ENCODE measurements at regions not wholly inside any gene's neighbourhood (a gene's known extent, or its start where the extent isn't known, plus 50 kb on each side); places are given as distances from the start of the nearest gene placed in this dataset.

- DNase-seq, result no peak
Observed at GRCh38 chr16:8373676-8374431, 216.5 kb downstream of the TMEM114 start.

GRCh38 chr16:8372141-8372540 lies 218.2 kb downstream of the TMEM114 start:
- DNase-seq, result no peak

DNA sequence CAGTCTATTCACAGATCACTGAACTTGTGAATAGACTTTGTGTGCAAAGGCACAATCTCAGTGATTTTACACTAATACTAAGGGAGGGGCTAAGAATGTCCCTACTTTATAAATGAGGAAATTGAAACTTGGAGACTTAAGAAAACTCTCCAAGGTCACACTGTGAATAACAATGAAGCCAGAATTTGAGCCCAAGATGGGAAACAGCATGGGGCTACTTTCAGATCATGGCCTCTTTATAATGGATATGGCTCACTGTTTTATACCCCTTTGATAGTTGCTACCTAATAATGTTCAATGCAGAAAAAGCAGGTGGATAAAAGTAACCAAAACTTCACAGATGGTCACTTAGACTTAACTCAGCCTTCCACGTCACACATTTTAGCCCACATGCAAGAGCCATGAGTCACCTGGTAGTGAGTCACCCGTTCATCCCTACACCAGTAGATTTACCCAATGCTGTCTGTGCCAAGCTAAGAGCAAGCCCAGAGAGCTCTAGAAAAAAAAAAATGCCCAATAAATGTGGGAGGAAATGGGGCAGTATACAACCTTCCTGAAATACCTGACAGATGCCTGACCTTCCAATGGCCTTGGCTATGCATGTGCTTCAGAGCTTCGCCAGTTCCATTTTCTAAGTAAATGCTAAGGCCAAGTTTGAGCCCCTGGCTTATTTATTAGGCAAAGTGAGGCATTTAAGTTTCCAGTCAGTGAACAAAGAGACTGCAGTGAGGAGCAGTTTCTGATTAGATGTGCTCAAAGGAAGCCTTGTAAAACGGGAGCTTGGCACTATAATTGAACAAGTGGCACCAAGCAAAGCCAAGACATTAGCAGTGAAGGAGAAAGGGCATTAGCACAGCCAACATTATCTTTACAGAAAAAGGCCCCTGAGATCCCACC lies 219.7 kb downstream of the TMEM114 start:
- peak; percentile 17 for DNase-seq

DNA sequence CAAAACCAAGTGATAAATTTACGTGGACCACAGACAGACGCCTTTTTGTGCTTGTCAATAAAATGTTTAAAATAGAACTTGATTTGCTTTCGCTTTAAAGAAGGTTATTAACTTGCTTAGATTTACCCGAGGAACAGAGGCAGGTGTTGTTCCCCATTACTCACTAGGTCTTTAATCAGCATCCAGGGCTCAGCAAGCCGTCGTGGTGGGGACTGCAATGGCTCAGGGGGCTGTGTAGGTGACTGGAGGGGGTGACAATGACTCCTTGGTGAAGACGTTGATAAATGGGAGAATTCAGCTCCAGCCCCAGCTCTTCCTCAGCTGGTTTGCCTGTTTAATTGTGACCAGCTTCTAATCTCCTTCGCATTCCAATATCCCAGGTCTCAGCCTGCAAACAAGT lies 231.4 kb downstream of the TMEM114 start:
- no peak for DNase-seq

GRCh38 chr16:8355675-8356074 lies 234.6 kb downstream of the TMEM114 start:
- DNase-seq, result no peak

DNA sequence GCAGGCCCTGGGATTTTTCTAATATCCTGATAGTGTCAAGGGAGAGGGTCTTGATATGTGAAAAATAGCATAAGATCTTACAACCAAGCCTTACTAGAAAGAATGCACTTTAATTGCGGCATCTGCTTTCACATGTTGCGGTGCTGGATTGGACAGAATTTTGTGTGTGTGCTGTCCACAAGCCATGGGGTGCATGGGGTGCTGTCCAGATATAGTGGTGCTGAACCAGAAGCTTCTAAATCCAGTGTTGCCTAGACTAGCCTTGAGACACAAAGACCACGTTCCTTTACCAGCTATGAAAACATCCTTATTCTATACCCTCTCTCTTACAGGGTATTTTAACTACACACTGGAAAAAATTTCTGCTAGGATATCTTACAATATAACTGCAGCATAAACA lies 244.0 kb downstream of the TMEM114 start:
- DNase-seq, result no peak

- no peak for DNase-seq
Observed at GRCh38 chr16:8342276-8342675, 248.0 kb downstream of the TMEM114 start.

DNA sequence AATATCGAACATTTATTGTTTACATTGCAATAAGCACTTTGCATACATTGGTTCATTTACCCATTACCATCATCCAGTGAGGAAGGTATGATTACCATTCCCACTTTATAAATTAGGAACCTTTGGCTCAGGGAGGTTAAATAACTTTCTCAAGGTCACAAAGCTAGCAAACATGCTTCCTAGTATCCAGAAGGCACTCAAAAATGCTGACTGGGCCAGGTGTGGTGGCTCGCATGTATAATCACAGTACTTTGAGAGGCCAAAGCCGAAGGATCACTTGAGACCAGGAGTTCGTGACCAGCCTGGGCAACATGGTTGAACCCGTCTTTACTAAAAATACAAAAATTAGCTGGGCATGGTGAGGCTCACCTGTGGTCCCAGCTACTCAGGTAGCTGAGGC lies 259.6 kb downstream of the TMEM114 start:
- DNase-seq, result no peak

- DNase-seq, result no peak
Observed at GRCh38 chr16:8326232-8326631, 264.1 kb downstream of the TMEM114 start.

- no peak for DNase-seq
Observed at GRCh38 chr16:8323153-8323552, 267.2 kb downstream of the TMEM114 start.

- no peak for DNase-seq
Observed at GRCh38 chr16:8320131-8320530, 270.2 kb downstream of the TMEM114 start.

DNA sequence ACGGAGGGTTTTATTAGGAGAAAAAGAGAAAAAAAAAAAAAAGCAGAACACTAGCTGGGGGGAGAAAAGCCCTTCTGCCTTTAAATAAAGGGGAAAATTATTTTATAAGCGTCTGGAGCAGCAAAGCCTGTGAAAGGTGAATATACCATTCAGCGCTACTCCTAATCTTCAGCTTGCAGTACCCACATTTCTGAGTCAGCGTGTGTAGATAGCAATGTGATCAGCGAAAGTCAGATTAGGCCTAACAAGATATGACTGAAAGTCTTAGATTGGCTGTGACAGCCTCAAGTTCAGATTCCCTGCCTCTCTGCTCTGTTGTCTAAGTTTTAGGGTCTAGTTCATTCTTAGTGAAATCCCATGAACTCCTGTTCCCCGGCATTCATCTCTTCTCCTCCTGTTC lies 279.5 kb downstream of the TMEM114 start:
- DNase-seq, result no peak

DNA sequence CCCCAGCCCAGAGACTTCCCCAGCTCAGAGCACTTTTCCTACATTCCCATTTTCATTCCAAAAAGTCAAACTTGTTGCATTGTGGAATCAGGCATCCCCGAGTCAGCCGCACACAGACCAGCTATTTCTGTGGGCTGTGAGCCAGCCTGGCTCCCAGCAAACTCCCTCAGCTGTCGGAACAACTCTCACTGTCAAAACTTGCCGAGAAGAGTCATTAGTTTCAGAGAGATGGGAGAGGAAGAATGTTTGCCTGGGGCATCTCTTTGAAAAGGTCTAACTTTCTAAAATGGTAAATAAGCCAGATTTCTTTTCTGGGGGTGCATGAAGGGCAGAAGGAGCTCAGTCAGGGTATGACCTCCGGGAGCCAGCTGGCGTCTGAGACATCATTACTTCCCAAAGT lies 280.0 kb downstream of the TMEM114 start:
- no peak for DNase-seq

DNA sequence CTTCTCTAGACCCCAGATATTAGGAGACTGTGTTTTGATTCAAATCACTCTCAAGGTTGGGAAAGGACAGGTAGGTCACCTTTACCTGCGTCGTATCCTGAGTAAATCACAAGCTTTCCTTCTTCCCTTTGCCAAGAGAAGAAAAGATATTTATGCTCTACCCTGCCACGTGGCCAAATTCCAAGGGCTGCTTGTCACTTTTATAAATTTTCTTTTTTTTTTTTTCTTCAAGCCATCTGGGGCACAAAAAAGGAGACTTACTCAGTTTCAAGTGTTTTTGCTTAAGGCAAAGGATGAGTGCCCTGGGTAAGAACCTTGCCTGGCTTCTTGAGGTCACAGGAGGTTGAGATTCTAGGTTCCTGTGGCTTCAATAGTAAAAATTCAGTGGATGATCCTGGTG lies 285.1 kb downstream of the TMEM114 start:
- DNase-seq, result no peak

- no peak for DNase-seq
Observed at GRCh38 chr16:8299635-8300034, 290.7 kb downstream of the TMEM114 start.

- no peak for DNase-seq
Observed at GRCh38 chr16:8295513-8296237, 294.6 kb downstream of the TMEM114 start.

DNA sequence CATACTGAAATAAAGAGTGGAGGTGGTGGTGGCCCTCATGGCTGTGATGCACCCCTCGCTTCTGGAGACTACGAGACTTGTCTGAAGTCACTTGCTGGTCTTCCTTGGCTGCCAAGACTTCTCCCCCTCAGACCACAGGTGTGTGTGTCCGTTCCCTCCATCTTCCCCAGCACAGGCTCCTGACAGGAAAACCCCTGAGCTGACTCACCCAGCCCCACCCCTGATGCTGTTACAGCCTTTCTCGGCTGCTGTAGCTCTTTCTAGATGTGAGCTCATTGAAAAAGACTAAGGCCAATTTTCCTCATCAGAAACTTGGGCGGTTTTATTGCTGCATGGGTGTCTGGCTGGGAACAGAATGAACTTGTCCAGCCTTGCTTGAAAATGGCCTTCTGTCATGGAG lies 296.9 kb downstream of the TMEM114 start:
- DNase-seq, result no peak

DNA sequence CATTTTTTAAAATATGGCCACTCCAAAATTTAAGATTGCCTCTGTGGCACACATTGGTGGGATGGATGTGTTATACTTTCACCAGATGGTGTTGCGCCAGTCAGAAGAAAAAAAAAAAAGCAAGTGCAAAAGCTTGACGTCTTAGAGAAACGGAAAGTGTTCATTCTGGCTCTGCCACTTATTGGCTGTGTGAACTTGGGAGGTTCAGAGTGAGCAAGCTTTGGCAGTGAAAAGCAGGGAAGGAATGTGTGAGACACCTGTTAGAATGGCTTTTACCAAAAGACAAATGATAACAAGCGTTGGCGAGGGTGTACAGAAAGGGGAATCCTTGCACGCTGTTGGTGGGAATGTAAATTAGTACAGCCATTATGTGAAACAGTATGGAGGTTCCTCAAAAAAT lies 298.0 kb downstream of the TMEM114 start:
- DNase-seq, result no peak

DNA sequence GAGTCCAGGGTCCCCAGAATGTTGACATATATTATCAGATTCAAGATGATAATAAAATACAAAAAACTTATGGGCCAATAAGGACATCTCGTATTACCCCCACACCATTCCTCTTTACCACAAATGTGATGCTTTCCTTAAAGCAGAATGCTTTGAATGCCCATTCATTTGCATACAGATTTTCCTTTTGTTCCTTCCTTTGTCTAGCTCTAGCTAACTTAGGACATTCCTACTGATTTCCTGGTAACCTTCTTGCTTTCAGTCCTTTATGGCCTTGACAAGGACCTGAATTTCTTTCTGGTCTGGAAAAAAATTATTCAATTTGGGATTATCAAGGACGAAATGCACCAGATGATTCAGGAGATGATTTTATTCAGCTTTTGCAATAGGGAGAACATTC lies 304.0 kb downstream of the TMEM114 start:
- DNase-seq, result no peak

DNA sequence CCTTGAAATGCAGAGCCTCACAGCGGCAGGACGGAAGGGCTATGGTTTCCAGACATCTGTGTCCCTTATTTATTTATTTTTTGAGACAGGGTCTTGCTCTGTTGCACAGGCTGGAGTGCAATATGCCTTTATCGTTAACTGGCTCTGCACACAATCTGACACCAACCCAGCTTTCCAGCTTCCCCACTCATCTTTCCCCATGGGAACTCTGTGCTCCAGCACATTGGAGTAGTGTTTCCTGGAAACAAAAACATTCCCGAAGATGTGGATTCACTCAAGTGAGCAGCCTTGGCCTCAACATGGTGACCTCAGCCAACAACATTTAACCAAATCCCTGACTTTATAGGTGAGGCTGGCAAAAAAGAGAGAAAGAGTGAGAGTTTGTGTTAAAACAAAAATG lies 307.1 kb downstream of the TMEM114 start:
- DNase-seq, result no peak

DNA sequence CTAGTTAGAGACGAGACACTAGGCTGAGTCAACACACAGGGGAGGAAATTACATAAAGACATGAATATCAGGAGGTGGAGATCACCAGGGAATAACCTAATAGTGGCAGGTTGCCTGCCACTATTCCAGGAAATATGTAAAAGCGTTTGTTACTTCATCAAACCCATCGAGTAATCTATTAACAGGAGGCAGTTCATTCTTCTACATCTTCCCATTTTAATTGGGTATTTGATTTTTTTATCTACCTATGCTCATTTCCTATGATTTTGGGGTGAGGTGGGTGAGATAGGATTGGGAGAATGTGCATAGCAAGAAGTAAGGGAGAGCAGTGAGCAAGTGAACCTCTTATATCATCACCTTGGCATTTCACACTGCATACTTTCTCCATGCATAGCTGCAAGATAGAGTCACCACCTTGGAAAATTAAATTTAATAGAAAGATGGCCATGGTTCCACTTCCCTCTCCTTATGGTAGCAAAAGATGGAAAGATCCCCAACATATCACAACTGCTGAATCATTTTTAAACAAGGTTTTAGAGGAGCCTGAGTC lies 312.2 kb downstream of the TMEM114 start:
- DNase-seq, result no peak

GRCh38 chr16:8271344-8271743 lies 319.0 kb downstream of the TMEM114 start:
- no peak for DNase-seq

DNA sequence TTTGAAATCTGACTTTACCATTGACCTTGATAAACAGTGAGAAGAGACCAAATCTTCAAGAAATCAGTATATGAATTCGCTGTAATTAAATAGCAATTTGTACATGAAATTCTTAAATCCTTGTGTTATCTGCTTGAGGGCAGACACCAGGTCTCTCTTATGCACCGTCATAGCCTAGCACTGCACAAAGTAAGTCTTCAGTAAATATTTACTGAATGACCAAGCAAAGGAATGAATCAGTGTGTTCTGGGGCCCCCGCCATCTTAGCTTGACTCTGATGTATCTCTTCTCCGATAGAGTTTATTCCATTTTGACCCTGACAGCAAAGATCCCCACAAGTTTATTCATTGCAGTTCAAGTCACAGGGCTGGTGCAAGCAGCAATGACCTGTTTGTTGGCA lies 328.0 kb downstream of the TMEM114 start:
- no peak for DNase-seq
